ENCODE measurements at regions not wholly inside any gene's neighbourhood (a gene's known extent, or its start where the extent isn't known, plus 50 kb on each side); places are given as distances from the start of the nearest gene placed in this dataset.
A peak's percentile ranks its signal among the peaks of the same experiment; 100 is the strongest.
"Not testable (repeated sequence)": the region's sequence is repeated elsewhere in the genome, so short reads cannot be mapped to it uniquely, and the experiment has no call there.

GRCh38 chr4:9685692-9686091 lies 95.7 kb upstream of the DRD5 start:
- TF ChIP-seq CTCF (IDR thresholded peaks at IDR 0.05; ENCODE audit: insufficient read depth, low read length), result no peak
- no peak for DNase-seq (ENCODE audit: low read depth)
- no peak overlapping the region for H3K4me3 ChIP-seq (ENCODE audit: low read depth, low read length)

GRCh38 chr4:9690636-9691237 lies 90.7 kb upstream of the DRD5 start:
- not testable (repeated sequence) for H3K4me3 ChIP-seq (ENCODE audit: low read depth, low read length)

GRCh38 chr4:9691238-9692065 lies 90.0 kb upstream of the DRD5 start:
- H3K4me3 ChIP-seq (ENCODE audit: low read depth, low read length), result peak overlapping the region; percentile 13
- no peak for TF ChIP-seq CTCF (IDR thresholded peaks at IDR 0.05; ENCODE audit: insufficient read depth, low read length)
- DNase-seq (ENCODE audit: low read depth), result peak; percentile 19

More at GRCh38 chr4:9690636-9691237, 90.7 kb upstream of the DRD5 start:
- not testable (repeated sequence) for DNase-seq (ENCODE audit: low read depth)

- not testable (repeated sequence) for DNase-seq (ENCODE audit: low read depth); H3K4me3 ChIP-seq (ENCODE audit: low read depth, low read length)
These were observed 88.5 kb upstream of the DRD5 start for GRCh38 chr4:9692791-9693491.

GRCh38 chr4:9694403-9694802 lies 87.0 kb upstream of the DRD5 start:
- H3K4me3 ChIP-seq (ENCODE audit: low read depth, low read length); DNase-seq (ENCODE audit: low read depth): not testable (repeated sequence)

- not testable (repeated sequence) for DNase-seq (ENCODE audit: low read depth); H3K4me3 ChIP-seq (ENCODE audit: low read depth, low read length)
These were observed 85.4 kb upstream of the DRD5 start for GRCh38 chr4:9695994-9696393.

- H3K4me3 ChIP-seq (ENCODE audit: low read depth, low read length); DNase-seq (ENCODE audit: low read depth): not testable (repeated sequence)
These were observed 84.9 kb upstream of the DRD5 start for GRCh38 chr4:9696561-9696960.

- DNase-seq (ENCODE audit: low read depth), result not testable (repeated sequence)
These were observed 79.4 kb upstream of the DRD5 start for GRCh38 chr4:9702019-9702418.

GRCh38 chr4:9702696-9703095 lies 78.7 kb upstream of the DRD5 start:
- not testable (repeated sequence) for DNase-seq (ENCODE audit: low read depth); H3K4me3 ChIP-seq (ENCODE audit: low read depth, low read length)

More at GRCh38 chr4:9702019-9702418, 79.4 kb upstream of the DRD5 start:
- H3K4me3 ChIP-seq (ENCODE audit: low read depth, low read length), result not testable (repeated sequence)

- no peak overlapping the region for H3K4me3 ChIP-seq (ENCODE audit: low read depth, low read length)
- peak; percentile 3 for TF ChIP-seq CTCF (IDR thresholded peaks at IDR 0.05; ENCODE audit: insufficient read depth, low read length)
- DNase-seq (ENCODE audit: low read depth), result no peak
These were observed 78.0 kb upstream of the DRD5 start for GRCh38 chr4:9703391-9703790.

GRCh38 chr4:9704126-9704525 lies 77.3 kb upstream of the DRD5 start:
- H3K4me3 ChIP-seq (ENCODE audit: low read depth, low read length), result not testable (repeated sequence)

More at GRCh38 chr4:9704126-9704525, 77.3 kb upstream of the DRD5 start:
- not testable (repeated sequence) for DNase-seq (ENCODE audit: low read depth)

Measured in fibroblast of the aortic adventitia (primary cell).